ENCODE measurements at regions not wholly inside any gene's neighbourhood (a gene's known extent, or its start where the extent isn't known, plus 50 kb on each side); places are given as distances from the start of the nearest gene placed in this dataset.

DNA sequence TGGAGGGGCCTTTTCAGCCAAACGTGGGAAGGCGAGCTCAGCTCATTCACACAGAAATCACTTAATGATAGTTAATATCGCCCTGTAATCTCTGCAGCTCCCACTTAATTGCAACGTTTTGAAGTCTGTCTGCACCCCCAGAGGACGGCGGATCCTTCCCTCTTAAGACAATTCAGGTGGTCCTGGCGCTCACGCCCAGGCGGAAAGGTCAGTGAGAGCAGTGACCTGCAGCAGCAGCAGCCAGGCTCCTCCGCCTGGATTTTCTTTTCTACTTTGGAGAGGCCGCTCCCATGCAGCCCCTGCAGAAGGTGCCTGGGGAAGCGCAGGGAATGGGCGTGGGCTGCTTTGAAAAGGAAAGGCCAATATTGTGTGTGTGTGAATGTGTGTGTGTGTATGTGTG, 400.9 kb upstream of the IRX1 start:
- no peaks in the 10 kb centered on the region for H3K79me2 ChIP-seq (ENCODE audit: insufficient read depth, low read length)
- TF ChIP-seq, protein P1, sequence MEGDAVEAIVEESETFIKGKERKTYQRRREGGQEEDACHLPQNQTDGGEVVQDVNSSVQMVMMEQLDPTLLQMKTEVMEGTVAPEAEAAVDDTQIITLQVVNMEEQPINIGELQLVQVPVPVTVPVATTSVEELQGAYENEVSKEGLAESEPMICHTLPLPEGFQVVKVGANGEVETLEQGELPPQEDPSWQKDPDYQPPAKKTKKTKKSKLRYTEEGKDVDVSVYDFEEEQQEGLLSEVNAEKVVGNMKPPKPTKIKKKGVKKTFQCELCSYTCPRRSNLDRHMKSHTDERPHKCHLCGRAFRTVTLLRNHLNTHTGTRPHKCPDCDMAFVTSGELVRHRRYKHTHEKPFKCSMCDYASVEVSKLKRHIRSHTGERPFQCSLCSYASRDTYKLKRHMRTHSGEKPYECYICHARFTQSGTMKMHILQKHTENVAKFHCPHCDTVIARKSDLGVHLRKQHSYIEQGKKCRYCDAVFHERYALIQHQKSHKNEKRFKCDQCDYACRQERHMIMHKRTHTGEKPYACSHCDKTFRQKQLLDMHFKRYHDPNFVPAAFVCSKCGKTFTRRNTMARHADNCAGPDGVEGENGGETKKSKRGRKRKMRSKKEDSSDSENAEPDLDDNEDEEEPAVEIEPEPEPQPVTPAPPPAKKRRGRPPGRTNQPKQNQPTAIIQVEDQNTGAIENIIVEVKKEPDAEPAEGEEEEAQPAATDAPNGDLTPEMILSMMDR (IDR thresholded peaks at IDR 0.05) = no peak
- 57% methylated on average over 10 of the region's 13 CpGs for WGBS (ENCODE audit: insufficient coverage)
- no peak overlapping the region for H3K4me2 ChIP-seq (replicated peaks; ENCODE audit: extremely low read depth, low read length, poor library complexity, severe bottlenecking)
- peaks cover 0 to 4% of the 10 kb centered on the region in 2 donors for H3K9me3 ChIP-seq (replicated peaks in 1 of 2; ENCODE audit: control insufficient read depth in 1 of 2, insufficient read depth in 1 of 2, low read length in 2 of 2)
- H2AFZ ChIP-seq (ENCODE audit: insufficient read depth, low read depth, low read length, poor library complexity, severe bottlenecking) = no peak overlapping the region
- DNase-seq = no peak
- H3K4me3 ChIP-seq (replicated peaks in 1 of 3; ENCODE audit: low read depth in 2 of 3, low read length in 3 of 3) = no peak overlapping the region
- H3K9ac ChIP-seq (ENCODE audit: insufficient read depth, low read length, poor library complexity, severe bottlenecking) = no peak overlapping the region
- no peak overlapping the region for H3K27ac Mint-ChIP-seq
- no peaks in the 10 kb centered on the region for H3K36me3 Mint-ChIP-seq
- H3K4me3 Mint-ChIP-seq = no peak overlapping the region
- intact Hi-C loops (cut with micrococcal nuclease) = no loop called here
- H3K9me3 Mint-ChIP-seq = peaks cover 0 to 5% (median under 1%) of the 10 kb centered on the region in 7 donors
- H3K4me1 ChIP-seq (ENCODE audit: control insufficient read depth in 1 of 2, insufficient read depth in 2 of 2, low read length in 2 of 2) = no peaks in the 10 kb centered on the region
- H3K27me3 ChIP-seq (ENCODE audit: control insufficient read depth in 2 of 2, insufficient read depth in 2 of 2, low read length in 2 of 2) = peaks cover 2 to 14% of the 10 kb centered on the region in 2 donors
- H3K27ac ChIP-seq (ENCODE audit: low read depth in 1 of 2, low read length in 2 of 2) = no peak overlapping the region
- no peaks in the 10 kb centered on the region for H3K4me1 Mint-ChIP-seq
- H4K20me1 ChIP-seq (ENCODE audit: insufficient read depth, low read length) = no peaks in the 10 kb centered on the region
- peaks cover 13 to 22% (median 19%) of the 10 kb centered on the region in 3 donors for H3K27me3 Mint-ChIP-seq (ENCODE audit: low read depth in 3 of 3)
- H3K36me3 ChIP-seq (replicated peaks in 1 of 2; ENCODE audit: control insufficient read depth in 1 of 2, insufficient read depth in 2 of 2, low read length in 2 of 2) = no peaks in the 10 kb centered on the region

DNA sequence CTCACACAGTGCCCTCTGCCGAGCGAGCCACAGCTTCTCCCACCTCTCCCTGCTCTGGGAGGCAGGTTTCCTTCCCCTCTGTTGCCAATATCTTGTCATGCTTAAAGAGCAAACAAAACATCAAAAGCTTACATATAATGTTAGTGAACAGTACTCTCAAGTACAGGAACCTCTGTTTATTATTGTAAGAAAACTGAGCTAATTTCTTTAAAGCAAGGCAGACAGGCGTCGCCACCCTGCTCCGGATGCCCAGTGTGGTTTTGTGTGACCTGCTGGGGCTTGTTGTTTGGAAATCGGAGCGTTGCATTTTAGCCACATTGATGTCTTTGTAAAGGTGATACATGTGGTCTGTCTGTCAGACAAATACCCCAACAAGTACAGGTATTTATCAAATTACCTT, 401.4 kb upstream of the IRX1 start:
- H3K36me3 Mint-ChIP-seq = no peaks in the 10 kb centered on the region
- peaks cover 0 to 4% (median 0%) of the 10 kb centered on the region in 7 donors for H3K9me3 Mint-ChIP-seq
- intact Hi-C loops (cut with micrococcal nuclease) = no loop called here

More for the DNA sequence above, 401.4 kb upstream of the IRX1 start:
- WGBS (ENCODE audit: insufficient coverage) = 36% methylated on average over 2 of the region's 7 CpGs
- TF ChIP-seq, protein P1 (IDR thresholded peaks at IDR 0.05) = no peak
- H3K27ac ChIP-seq (ENCODE audit: low read depth in 1 of 2, low read length in 2 of 2) = no peak overlapping the region
- H3K27ac Mint-ChIP-seq = no peak overlapping the region
- no peak for DNase-seq
- no peaks in the 10 kb centered on the region for H4K20me1 ChIP-seq (ENCODE audit: insufficient read depth, low read length)
- H3K4me2 ChIP-seq (replicated peaks; ENCODE audit: extremely low read depth, low read length, poor library complexity, severe bottlenecking) = no peak overlapping the region
- no peaks in the 10 kb centered on the region for H3K4me1 Mint-ChIP-seq
- H3K27me3 ChIP-seq (ENCODE audit: control insufficient read depth in 2 of 2, insufficient read depth in 2 of 2, low read length in 2 of 2) = peaks cover 2 to 14% of the 10 kb centered on the region in 2 donors
- H3K9ac ChIP-seq (ENCODE audit: insufficient read depth, low read length, poor library complexity, severe bottlenecking) = no peak overlapping the region
- H3K4me3 Mint-ChIP-seq = no peak overlapping the region
- no peaks in the 10 kb centered on the region for H3K79me2 ChIP-seq (ENCODE audit: insufficient read depth, low read length)
- H3K4me1 ChIP-seq (ENCODE audit: control insufficient read depth in 1 of 2, insufficient read depth in 2 of 2, low read length in 2 of 2) = no peaks in the 10 kb centered on the region
- peaks cover 13 to 22% (median 19%) of the 10 kb centered on the region in 3 donors for H3K27me3 Mint-ChIP-seq (ENCODE audit: low read depth in 3 of 3)
- H3K4me3 ChIP-seq (replicated peaks in 1 of 3; ENCODE audit: low read depth in 2 of 3, low read length in 3 of 3) = no peak overlapping the region
- H3K36me3 ChIP-seq (replicated peaks in 1 of 2; ENCODE audit: control insufficient read depth in 1 of 2, insufficient read depth in 2 of 2, low read length in 2 of 2) = no peaks in the 10 kb centered on the region
- no peak overlapping the region for H2AFZ ChIP-seq (ENCODE audit: insufficient read depth, low read depth, low read length, poor library complexity, severe bottlenecking)
- H3K9me3 ChIP-seq (replicated peaks in 1 of 2; ENCODE audit: control insufficient read depth in 1 of 2, insufficient read depth in 1 of 2, low read length in 2 of 2) = peaks cover 0 to 4% of the 10 kb centered on the region in 2 donors
